Keratinocyte (primary cell): ENCODE measurements at regions not wholly inside any gene's neighbourhood (a gene's known extent, or its start where the extent isn't known, plus 50 kb on each side); places are given as distances from the start of the nearest gene placed in this dataset.

ENCODE experiments used
- DNase-seq: peaks from one replicate; pipeline ENCODE4 v3.0.0-alpha.2; 2011; ENCODE audit warnings: low read depth, missing footprints, low spot score
- FAIRE-seq: peaks from 2 replicates; lab custom pipeline; 2011; peaks lifted over from hg19 to GRCh38; lab: Jason Lieb, UNC
- H2AFZ ChIP-seq: 2 replicates; pipeline ENCODE4 v1.6.0; 2012; ENCODE audit warnings: low read length, control low read depth, inconsistent platforms; ENCODE audit not compliant: control insufficient read depth
- H3K27ac ChIP-seq: 2 replicates; pipeline ENCODE4 v1.5.1; 2011; ENCODE audit warnings: low read length; ENCODE audit not compliant: control insufficient read depth, insufficient read depth
- H3K27me3 ChIP-seq: 3 replicates; pipeline ENCODE4 v1.6.0; 2011; ENCODE audit warnings: low read length; ENCODE audit not compliant: control insufficient read depth, insufficient read depth; ENCODE audit errors: extremely low read depth
- H3K36me3 ChIP-seq, 2 experiments: 2 replicates in 1 of 2; 3 replicates in 1 of 2; pipeline ENCODE4 v1.5.1; 2011; ENCODE audit warnings: low read length in 2 of 2, mild to moderate bottlenecking in 1 of 2; ENCODE audit not compliant: control insufficient read depth in 2 of 2, insufficient read depth in 2 of 2; ENCODE audit errors: extremely low read depth in 1 of 2
- H3K4me1 ChIP-seq: 3 replicates; pipeline ENCODE4 v1.5.1; 2011; ENCODE audit warnings: low read length; ENCODE audit not compliant: control insufficient read depth, insufficient read depth; ENCODE audit errors: extremely low read depth
- H3K4me2 ChIP-seq: 3 replicates; pipeline ENCODE4 v1.6.0; 2011; ENCODE audit warnings: low read depth, low read length; ENCODE audit not compliant: control insufficient read depth, insufficient read depth; ENCODE audit errors: extremely low read depth
- H3K4me3 ChIP-seq, 3 experiments: fragments of 200-600 bp in 1 of 3; sonication (generic) in 1 of 3; 2 replicates in 2 of 3; 3 replicates in 1 of 3; pipeline ENCODE4 v1.5.1; 2011 to 2016; ENCODE audit warnings: low read length in 3 of 3, mild to moderate bottlenecking in 3 of 3, control low read depth in 2 of 3, inconsistent platforms in 1 of 3, low read depth in 1 of 3, mixed read lengths in 1 of 3, mixed run types in 1 of 3, moderate library complexity in 1 of 3; ENCODE audit not compliant: control insufficient read depth in 2 of 3, insufficient read depth in 2 of 3; ENCODE audit errors: extremely low read depth in 1 of 3
- H3K79me2 ChIP-seq: 2 replicates; pipeline ENCODE4 v1.6.0; 2012; ENCODE audit warnings: low read length; ENCODE audit not compliant: control insufficient read depth, insufficient read depth
- H3K9ac ChIP-seq: 3 replicates; pipeline ENCODE4 v1.6.0; 2011; ENCODE audit warnings: low read length; ENCODE audit not compliant: control insufficient read depth, insufficient read depth; ENCODE audit errors: extremely low read depth
- H3K9me1 ChIP-seq: 3 replicates; pipeline ENCODE4 v1.6.0; 2011; ENCODE audit warnings: low read length; ENCODE audit not compliant: control insufficient read depth, insufficient read depth; ENCODE audit errors: extremely low read depth
- H3K9me3 ChIP-seq: 2 replicates; pipeline ENCODE4 v1.5.1; 2012; ENCODE audit warnings: low read depth, low read length; ENCODE audit not compliant: control insufficient read depth
- H4K20me1 ChIP-seq: 3 replicates; pipeline ENCODE4 v1.6.0; 2011; ENCODE audit warnings: low read length; ENCODE audit not compliant: control insufficient read depth, insufficient read depth; ENCODE audit errors: extremely low read depth
- EZH2 ChIP-seq: IDR thresholded peaks from one replicate; pipeline ENCODE4 v1.6.1; 2012; ENCODE audit warnings: inconsistent platforms, mild to moderate bottlenecking, low read length, moderate library complexity
- dilution Hi-C: fragments of 300-500 bp; cut with MboI; formaldehyde crosslinking; loops from one replicate; pipeline ENCODE4 v1.7.0; 2020; ENCODE audit warnings: low sequenced_read_pairs; ENCODE audit not compliant: extremely low pct_ligation_motif_present
- TF ChIP-seq, protein P1 (sequence below), 3 experiments: IDR thresholded peaks in 1 of 3; conservative IDR thresholded peaks in 1 of 3; optimal IDR thresholded peaks in 1 of 3; 2 replicates in 2 of 3; 3 replicates in 1 of 3; pipeline versions ENCODE3 to v1.5.1; 2011; ENCODE audit warnings: low read length in 3 of 3, mild to moderate bottlenecking in 3 of 3, moderate library complexity in 2 of 3, control low read depth in 1 of 3, inconsistent platforms in 1 of 3; ENCODE audit not compliant: insufficient read depth in 2 of 3; ENCODE audit errors: extremely low read depth in 1 of 3

DNA sequence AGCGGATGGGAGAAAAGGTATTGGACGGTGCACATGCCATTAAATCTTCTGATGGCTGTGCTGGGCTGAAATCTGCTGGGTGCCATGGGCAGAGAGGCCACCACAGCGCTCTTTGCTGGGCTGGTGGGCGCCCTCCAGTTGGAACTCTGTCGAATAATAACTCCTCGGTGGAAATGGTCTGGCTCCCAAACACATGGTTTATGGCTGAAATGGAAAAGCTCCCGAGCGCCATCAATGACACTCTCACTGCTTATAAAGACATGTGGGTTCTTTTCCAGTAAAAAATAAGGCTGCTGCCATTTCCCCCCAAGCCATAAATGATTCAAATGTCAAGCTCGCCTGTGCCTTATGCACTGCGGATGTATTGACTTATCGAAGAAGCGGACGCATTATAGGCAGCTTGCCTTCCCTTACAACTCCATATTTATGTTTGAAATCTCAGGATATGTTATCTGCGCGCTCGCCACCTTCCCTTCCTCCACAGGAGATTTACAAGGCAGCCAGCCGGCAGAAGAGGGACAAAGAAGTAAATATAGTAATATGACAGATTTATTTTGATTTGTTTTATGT is 239.0 kb upstream of the MKI67 start:
- Histone ChIP-seq H3K4me2 (no peak overlapping the region), H3K79me2 (no peaks in the 10 kb centered on the region), H3K9ac (no peak overlapping the region), H3K27ac (no peak overlapping the region), H2AFZ (no peak overlapping the region), H4K20me1 (no peaks in the 10 kb centered on the region), H3K4me3 (no peak overlapping the region), H3K36me3 (no peaks in the 10 kb centered on the region), H3K9me1 (no peaks in the 10 kb centered on the region), H3K9me3 (peaks cover 1% of the 10 kb centered on the region), H3K4me1 (no peaks in the 10 kb centered on the region), H3K27me3 (no peaks in the 10 kb centered on the region)
- dilution Hi-C loops: no loop called here
- DNase-seq (no peak), FAIRE-seq (no peak)
- TF ChIP-seq, protein P1, sequence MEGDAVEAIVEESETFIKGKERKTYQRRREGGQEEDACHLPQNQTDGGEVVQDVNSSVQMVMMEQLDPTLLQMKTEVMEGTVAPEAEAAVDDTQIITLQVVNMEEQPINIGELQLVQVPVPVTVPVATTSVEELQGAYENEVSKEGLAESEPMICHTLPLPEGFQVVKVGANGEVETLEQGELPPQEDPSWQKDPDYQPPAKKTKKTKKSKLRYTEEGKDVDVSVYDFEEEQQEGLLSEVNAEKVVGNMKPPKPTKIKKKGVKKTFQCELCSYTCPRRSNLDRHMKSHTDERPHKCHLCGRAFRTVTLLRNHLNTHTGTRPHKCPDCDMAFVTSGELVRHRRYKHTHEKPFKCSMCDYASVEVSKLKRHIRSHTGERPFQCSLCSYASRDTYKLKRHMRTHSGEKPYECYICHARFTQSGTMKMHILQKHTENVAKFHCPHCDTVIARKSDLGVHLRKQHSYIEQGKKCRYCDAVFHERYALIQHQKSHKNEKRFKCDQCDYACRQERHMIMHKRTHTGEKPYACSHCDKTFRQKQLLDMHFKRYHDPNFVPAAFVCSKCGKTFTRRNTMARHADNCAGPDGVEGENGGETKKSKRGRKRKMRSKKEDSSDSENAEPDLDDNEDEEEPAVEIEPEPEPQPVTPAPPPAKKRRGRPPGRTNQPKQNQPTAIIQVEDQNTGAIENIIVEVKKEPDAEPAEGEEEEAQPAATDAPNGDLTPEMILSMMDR (optimal IDR thresholded peaks at IDR 0.05 in 1 of 3, IDR thresholded peaks at IDR 0.05 in 1 of 3, conservative IDR thresholded peaks at IDR 0.05 in 1 of 3; ENCODE audit: extremely low read depth in 1 of 3, insufficient read depth in 2 of 3, low read length in 3 of 3): no peak
- no peak for TF ChIP-seq EZH2

DNA sequence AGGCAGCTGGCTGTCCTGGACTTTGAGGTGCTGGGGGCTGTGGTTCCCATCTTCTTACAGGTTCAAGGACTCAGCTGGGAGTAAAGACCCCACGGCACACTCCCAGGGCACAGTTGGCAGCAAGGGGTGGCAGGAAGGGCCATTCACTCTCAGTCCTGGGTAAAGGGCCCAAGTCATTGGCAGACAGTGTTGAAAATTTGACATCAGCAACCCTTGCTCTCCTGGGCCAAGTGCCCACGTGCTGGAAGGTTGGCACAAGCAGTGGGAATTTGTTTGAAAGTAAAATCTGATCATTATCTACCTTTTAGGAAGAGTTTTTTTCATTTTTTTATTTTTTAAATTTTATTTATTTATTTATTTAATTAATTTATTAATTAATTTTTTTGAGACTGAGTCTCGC is 241.6 kb upstream of the MKI67 start:
- Histone ChIP-seq H3K79me2 (no peaks in the 10 kb centered on the region), H3K27me3 (no peaks in the 10 kb centered on the region), H4K20me1 (no peaks in the 10 kb centered on the region), H3K9me3 (peaks cover 1% of the 10 kb centered on the region), H3K4me2 (no peak overlapping the region), H3K36me3 (no peaks in the 10 kb centered on the region), H3K4me1 (no peaks in the 10 kb centered on the region), H3K9me1 (no peaks in the 10 kb centered on the region), H3K27ac (no peak overlapping the region), H2AFZ (no peak overlapping the region), H3K4me3 (no peak overlapping the region), H3K9ac (no peak overlapping the region)
- FAIRE-seq (no peak), DNase-seq (no peak)
- no peak for TF ChIP-seq EZH2
- TF ChIP-seq, protein P1 (optimal IDR thresholded peaks at IDR 0.05 in 1 of 3, IDR thresholded peaks at IDR 0.05 in 1 of 3, conservative IDR thresholded peaks at IDR 0.05 in 1 of 3; ENCODE audit: extremely low read depth in 1 of 3, insufficient read depth in 2 of 3, low read length in 3 of 3): no peak
- dilution Hi-C loops: no loop called here
